Erythroblast (primary cell): ENCODE measurements at regions not wholly inside any gene's neighbourhood (a gene's known extent, or its start where the extent isn't known, plus 50 kb on each side); places are given as distances from the start of the nearest gene placed in this dataset.

Experiments
- GATA1 ChIP-seq: IDR thresholded peaks from 2 replicates; pipeline ENCODE4 v1.6.1; 2011; ENCODE audit warnings: low read depth, mild to moderate bottlenecking, control low read depth, low read length, moderate library complexity
- POLR2A ChIP-seq: IDR thresholded peaks from 2 replicates; pipeline ENCODE4 v1.6.1; 2011; ENCODE audit warnings: mild to moderate bottlenecking, low read length

DNA sequence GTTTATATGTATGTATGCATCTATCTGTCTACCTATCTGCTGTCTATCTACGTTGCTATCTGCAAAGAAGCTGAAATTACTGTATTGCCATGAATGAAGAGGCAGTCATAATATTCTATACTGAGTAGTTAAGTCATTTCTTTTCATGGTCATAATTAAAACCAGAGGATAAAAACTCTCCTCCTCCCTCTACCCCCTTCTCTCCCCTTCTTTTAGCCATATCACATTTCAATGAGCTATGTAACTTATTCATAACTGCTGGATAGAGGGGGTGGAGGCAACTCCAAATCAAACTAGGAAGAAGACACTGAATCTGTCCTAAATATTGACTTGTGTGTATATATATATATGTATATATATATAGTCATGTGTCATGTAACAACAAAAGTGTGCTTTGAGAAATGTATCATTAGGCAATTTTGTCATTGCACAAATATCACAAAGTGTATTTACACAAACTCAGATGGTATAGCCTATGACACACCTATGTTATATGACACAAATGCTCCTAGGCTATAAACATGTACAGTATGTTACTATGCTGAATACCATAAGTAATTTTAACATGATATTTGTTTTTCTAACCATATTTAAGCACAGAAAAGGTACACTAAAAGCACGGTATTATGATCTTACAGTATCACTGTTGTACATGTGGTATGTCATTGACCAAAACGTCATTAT, 229.7 kb upstream of the KCNMB2 start:
- TF ChIP-seq POLR2A (no peak), GATA1 (no peak)
